GM21786 (cell line): ENCODE measurements at regions not wholly inside any gene's neighbourhood (a gene's known extent, or its start where the extent isn't known, plus 50 kb on each side); places are given as distances from the start of the nearest gene placed in this dataset.
"Not testable (repeated sequence)": the region's sequence is repeated elsewhere in the genome, so short reads cannot be mapped to it uniquely, and the experiment has no call there.

ENCODE experiments used
- ATAC-seq: cut with Tn5 transposase; IDR thresholded peaks from one replicate; pipeline ENCODE4 v1.9.1; 2021; ENCODE audit not compliant: unreplicated experiment

DNA sequence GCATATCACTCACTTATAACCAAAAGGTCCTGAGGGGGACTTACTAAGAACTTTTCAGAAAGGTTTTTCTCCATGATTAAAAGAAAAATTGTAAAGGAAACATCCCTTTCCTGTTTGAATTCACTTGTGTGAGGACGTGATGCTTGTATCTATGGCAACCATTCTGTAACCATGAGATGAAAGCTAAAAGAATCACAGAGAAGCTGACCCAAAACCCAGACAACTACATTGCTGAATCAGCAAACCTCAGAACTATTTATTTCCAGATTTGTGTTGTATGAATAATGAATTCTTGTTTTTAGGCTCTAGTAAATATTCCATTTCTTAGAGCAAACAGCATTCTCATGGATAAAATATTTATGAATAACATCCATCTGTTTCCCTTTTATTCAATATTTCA is 91.2 kb downstream of the RCHY1 start:
- ATAC-seq = no peak

- no peak for ATAC-seq
These were observed 101.5 kb downstream of the RCHY1 start for GRCh38 chr4:75412746-75413145.

DNA sequence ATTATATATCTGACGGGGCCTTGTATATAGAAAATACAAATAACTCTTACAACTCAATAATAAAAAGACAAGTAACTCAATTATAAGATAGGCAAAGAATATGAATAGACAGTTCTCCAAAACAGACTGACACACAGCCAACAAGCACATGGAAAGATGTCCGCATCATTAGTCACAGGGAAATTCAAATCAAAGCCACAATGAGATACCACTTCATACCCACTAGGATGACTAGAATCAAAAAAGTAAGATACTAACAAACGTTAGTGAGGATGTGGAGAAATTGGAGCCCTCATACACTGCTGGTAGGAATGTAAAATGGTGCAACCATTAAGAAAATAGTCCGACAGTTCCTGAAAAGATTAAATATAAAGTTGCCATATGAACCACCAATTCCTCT is 115.7 kb downstream of the RCHY1 start:
- ATAC-seq = no peak

- ATAC-seq = no peak
These were observed 122.6 kb downstream of the RCHY1 start for GRCh38 chr4:75391489-75392166.

DNA sequence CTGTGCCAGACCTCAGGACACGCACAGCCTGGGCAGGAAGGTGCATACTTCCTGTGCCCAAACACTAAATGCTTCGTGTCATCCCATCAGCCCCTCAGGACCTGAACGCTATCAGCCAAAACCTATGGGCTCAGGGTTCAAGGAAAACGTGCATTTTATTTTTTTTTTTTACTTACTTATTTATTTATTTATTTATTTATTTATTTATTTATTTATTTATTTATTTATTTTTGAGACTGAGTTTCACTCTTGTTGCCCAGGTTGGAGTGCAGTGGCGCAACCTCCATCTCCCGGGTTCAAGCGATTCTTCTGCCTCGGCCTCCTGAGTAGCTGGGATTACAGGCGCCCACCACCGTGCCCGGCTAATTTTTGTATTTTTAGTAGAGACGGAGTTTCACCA is 127.8 kb downstream of the RCHY1 start:
- ATAC-seq = not testable (repeated sequence)

DNA sequence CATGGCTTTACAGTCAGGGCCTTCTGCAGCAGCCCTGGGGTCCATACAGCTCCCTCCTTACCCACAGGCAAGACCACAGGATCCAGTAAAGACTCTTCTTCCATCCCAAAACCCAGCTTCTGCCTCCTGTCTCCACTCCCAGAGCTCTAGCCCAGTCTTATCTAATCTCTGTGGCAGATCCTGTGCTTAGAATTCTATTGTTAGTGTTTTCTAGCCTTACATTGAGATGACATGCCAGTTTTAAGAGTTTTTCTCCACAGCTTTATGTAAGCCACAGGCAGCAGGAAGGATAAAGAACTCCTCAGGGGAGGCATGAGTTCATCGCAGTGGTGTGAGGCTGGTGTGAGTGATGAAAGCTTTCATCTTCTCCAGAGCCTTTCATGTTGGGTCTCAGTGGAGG is 129.1 kb downstream of the RCHY1 start:
- ATAC-seq = no peak

- ATAC-seq = no peak
These were observed 137.7 kb downstream of the RCHY1 start for GRCh38 chr4:75376543-75376942.

GRCh38 chr4:75371915-75372314 is 142.3 kb downstream of the RCHY1 start:
- ATAC-seq = no peak

GRCh38 chr4:75370576-75370975 is 143.6 kb downstream of the RCHY1 start:
- ATAC-seq = no peak

DNA sequence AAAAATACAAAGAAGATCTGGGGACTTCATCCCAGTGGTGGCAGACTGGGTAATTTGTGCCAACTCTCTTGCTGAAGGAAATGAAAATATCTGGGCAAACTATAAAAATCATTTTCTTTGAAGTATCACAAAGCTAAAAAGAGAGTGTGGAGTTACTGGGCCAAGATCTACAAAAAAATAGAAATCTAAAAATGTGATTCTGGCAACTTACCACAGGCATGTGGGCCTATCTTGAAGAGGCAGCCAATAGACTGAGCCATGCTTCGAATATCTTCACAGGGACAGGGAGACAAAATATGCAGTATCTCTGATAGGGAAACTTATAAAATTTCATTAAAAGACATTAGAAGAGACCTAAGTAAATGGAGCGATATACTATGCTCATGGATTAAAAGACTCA is 168.8 kb downstream of the RCHY1 start:
- no peak for ATAC-seq

DNA sequence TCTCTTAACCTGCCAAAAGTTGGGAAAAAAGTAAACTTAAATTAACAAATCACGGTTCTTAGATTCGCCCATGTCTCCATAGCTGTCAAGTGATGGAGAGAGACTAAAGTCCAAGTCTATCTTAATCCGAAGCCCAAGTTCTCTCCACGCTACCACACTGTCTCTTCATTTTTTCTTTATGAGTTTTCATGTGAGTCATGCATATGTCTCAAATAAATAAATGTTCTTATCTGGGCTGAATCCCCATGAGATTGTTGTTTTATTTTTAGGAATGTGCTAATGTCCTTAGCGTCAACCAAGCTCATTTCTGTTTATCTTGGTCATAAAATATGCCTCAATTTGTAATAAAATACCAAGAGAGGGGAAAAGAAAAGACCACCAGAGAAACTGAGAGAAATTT is 169.3 kb downstream of the RCHY1 start:
- ATAC-seq = no peak

- ATAC-seq = no peak
These were observed 170.9 kb downstream of the RCHY1 start for GRCh38 chr4:75343333-75343732.

DNA sequence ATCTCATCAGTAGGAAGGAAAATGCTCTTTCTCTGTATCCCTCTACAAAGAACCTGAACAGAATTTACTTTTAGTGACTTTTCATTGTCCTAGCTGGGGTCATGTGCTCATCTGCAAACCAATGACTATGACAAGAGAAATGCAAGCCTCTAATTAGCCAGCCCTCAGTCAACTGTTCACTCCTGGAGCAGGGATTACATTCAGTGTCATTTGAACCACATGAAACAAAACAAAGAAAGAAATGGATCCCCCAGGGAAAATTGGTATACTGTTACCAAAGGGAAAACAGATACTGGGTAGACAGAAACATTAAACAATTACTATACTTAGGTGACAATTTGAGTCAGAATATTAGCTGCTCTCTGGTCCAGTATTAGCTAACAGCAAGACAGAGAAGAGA is 173.6 kb downstream of the RCHY1 start:
- no peak for ATAC-seq

DNA sequence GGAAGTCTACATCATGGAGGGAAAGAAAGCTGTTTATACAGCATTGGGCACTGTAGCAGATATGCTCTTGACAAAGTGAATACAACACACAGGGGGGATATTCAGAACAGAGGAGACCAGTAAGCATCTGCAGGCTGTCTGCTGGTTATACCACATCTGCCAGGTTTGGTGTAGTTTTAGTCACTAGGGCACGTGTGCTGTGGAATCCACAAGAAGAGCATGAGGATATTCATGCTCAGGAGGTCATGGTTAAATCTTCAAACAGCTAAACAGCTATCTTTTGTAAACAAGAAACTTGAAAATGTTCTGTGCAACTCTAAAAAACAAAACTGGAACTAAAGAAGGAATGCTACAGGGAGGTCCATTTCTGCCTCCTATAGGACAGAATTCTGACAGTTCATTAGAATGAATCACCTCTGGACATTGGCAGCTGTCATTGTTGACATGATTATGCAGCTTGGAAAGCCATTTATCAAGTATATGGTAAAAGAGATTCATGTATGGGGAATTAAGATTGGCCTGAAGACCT is 175.8 kb downstream of the RCHY1 start:
- ATAC-seq = no peak

DNA sequence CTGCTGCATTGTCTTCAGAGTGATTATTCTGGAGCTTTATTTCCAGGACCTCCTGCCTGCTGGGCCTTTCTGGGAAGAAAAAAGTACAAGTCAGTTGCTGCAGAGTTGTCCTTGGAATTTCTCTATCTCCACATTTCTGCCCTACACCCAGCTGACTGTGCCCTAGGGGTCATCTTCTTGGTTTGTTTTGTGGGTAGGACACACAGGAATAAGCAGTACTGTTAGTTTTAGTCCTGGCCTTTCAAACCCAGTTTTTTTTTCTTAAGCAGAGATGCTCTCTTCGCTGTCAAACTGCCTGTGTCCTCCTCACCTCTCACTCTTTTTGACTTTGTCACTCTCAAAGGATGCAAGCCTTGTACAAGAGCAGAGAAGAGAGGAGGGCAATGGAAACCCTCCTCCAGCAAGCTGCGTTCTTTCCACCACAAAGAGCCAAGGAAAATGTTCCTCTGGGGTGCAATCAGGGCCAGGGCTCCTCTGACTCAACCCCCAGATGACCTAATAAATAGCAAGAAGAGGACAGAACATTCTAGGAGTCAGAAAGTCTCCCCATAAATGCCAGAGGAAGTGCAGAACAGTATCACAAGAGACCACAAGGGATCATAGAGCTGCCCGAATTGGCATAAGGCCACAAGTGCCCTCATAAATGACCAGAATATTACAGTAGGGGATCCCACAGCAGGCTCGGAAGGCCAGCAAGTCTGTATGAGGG is 186.2 kb downstream of the RCHY1 start:
- ATAC-seq = no peak

DNA sequence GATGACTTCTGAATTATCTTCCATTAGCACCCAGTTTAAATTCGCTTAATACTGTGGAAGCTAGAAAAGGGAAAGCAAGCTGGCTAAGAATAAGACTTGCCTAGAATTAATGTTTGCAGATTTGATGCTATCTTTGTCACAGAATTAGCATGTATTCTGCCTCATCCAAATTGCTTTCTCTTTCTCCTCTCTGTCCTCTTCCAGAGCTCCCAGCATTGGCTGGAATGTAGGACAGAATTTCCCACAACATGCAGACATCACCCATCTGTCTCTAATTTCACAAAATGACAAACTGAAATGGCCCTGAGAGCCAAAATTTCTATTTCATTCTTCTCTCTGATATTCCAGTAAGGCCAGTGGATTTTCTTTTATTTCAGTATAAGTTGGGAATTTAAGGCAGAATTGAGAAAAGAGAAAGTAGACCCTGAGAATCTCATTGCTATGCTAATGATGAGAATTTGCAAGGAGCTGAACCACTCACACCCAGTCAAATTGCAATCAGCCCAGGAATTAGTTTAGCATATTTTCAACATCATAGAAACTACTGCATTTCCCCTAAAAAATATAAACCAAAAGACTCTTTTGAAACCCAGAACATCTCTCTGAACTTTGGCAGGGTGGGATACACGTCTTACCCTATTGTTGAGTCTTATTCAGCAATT is 188.8 kb downstream of the RCHY1 start:
- ATAC-seq = no peak

- ATAC-seq = no peak
These were observed 192.7 kb downstream of the RCHY1 start for GRCh38 chr4:75321484-75321883.

GRCh38 chr4:75317641-75318040 is 196.6 kb downstream of the RCHY1 start:
- ATAC-seq = not testable (repeated sequence)

DNA sequence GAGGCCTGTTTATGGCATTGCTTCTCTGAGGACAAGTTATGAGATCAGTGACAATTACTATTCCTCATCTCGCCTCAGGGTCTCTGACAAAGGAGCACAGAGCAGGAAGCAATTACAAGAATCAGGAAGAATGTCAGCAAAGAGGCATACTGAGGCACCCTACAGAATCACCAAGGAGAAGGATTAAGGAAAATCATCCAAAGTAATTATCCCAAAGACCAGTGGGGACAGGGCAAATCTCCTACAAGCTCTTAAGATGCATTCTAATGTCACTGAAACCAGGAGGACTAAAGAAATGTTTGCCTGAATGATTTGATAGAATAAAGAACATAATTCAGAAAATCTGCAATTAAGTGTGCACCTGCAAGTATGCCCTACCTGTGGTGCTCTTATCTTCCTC is 206.2 kb downstream of the RCHY1 start:
- ATAC-seq = no peak

- ATAC-seq = no peak
These were observed 207.7 kb downstream of the RCHY1 start for GRCh38 chr4:75306506-75306905.

GRCh38 chr4:75302648-75303047 is 211.6 kb downstream of the RCHY1 start:
- no peak for ATAC-seq
